Spinal cord (tissue), 9 donors: ENCODE measurements at regions not wholly inside any gene's neighbourhood (a gene's known extent, or its start where the extent isn't known, plus 50 kb on each side); places are given as distances from the start of the nearest gene placed in this dataset.
"Not testable (repeated sequence)": the region's sequence is repeated elsewhere in the genome, so short reads cannot be mapped to it uniquely, and the experiment has no call there.

Source experiments
- DNase-seq, 6 donors: peaks; one replicate each; pipeline versions ENCODE4 v3.0.0 to v3.0.0-alpha.2; 2013 to 2015; ENCODE audit warnings: low spot score in 6 of 6, low read depth in 4 of 6
- H3K27ac ChIP-seq: one replicate; pipeline ENCODE4 v1.5.1; 2013; ENCODE audit warnings: low read depth, low read length, control low read depth
- H3K27me3 ChIP-seq: one replicate; pipeline ENCODE4 v1.6.1; 2013; ENCODE audit warnings: low read length; ENCODE audit not compliant: control insufficient read depth, insufficient read depth
- H3K36me3 ChIP-seq: one replicate; pipeline ENCODE4 v1.6.1; 2013; ENCODE audit warnings: low read length; ENCODE audit not compliant: control insufficient read depth, insufficient read depth
- H3K4me1 ChIP-seq: one replicate; pipeline ENCODE4 v1.6.1; 2013; ENCODE audit warnings: low read length; ENCODE audit not compliant: control insufficient read depth, insufficient read depth
- H3K4me3 ChIP-seq: one replicate; pipeline ENCODE4 v1.5.1; 2013; ENCODE audit warnings: low read depth, low read length, control low read depth
- H3K9me3 ChIP-seq: one replicate; pipeline ENCODE4 v1.6.1; 2013; ENCODE audit warnings: low read length; ENCODE audit not compliant: control insufficient read depth, insufficient read depth
- WGBS: methylation state at CpG from one replicate; pipeline ENCODE4 v1.1.5; 2013; ENCODE audit warnings: missing lambda C conversion rate; ENCODE audit not compliant: insufficient coverage; 5-methylcytosine and 5-hydroxymethylcytosine counted together
- donor health status: healthy.

DNA sequence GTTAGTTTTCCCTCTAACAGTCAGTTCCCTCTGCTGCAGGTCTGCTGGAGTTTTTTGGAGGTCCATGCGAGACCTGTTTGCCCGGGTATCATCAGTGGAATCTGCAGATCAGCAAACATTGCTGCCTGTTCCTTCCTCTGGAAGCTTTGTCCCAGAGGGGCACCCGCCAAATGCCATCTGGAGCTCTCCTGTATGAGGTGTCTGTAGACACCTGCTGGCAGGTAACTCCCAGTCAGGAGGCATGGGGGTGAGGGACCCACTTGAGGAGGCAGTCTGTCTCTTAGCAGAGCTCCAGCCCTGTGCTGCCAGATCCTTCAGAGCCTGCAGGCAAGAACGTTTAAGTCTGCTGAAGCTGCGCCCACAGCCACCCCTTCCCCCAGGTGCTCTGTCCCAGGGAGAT lies 884.3 kb upstream of the GRIA3 start:
- WGBS = 86% methylated on average over 3 of the region's 5 CpGs
- not testable (repeated sequence) for H3K36me3 ChIP-seq, H3K27me3 ChIP-seq, H3K4me3 ChIP-seq, DNase-seq, H3K4me1 ChIP-seq, H3K27ac ChIP-seq, H3K9me3 ChIP-seq

DNA sequence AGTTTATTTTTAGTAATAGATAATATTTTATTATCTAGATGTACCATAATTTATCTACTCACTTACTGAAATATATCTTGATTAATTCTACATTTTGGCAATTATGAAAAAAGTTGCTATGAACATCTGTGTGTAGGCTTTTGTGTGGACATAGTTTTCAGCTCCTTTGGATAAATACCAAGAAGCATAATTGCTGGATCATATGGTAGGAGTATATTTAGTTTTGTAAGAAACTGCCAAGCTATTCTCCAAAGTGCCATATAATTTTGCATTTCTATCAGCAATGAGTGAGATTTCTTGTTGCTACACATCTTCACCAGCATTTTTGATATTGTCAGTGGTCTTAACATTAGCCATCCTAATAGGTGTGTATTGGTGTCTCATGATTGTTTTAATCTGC lies 882.6 kb upstream of the GRIA3 start:
- no peaks in the 10 kb centered on the region for H3K27me3 ChIP-seq

DNA sequence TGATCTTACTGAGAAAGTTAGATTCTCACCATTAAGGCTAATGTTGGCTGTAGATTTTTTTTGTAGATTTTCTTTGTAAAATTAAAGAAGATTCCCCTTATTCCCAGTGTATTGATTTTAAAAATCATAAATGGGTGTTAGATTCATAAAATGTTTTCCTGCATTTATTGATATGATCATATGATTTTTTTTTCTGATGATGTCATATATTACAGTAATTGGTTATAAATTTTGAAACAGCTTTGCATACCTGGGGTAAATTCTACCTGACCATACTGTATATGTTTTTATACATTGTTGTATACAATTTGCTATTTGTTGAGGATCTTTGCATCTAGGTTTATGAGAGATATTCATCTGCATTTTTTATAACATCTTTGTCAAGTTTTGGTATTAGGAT lies 880.3 kb upstream of the GRIA3 start:
- Histone ChIP-seq H3K9me3 (no peaks in the 10 kb centered on the region), H3K4me1 (no peaks in the 10 kb centered on the region), H3K27ac (no peak overlapping the region), H3K36me3 (no peaks in the 10 kb centered on the region), H3K4me3 (no peak overlapping the region), H3K27me3 (no peaks in the 10 kb centered on the region)
- no peak for DNase-seq

More for the DNA sequence above, 882.6 kb upstream of the GRIA3 start:
- peak in 1 of 6 donors; percentile 16 for DNase-seq
- H3K9me3 ChIP-seq = no peaks in the 10 kb centered on the region
- no peaks in the 10 kb centered on the region for H3K36me3 ChIP-seq
- no peak overlapping the region for H3K27ac ChIP-seq
- no peaks in the 10 kb centered on the region for H3K4me1 ChIP-seq
- no peak overlapping the region for H3K4me3 ChIP-seq

DNA sequence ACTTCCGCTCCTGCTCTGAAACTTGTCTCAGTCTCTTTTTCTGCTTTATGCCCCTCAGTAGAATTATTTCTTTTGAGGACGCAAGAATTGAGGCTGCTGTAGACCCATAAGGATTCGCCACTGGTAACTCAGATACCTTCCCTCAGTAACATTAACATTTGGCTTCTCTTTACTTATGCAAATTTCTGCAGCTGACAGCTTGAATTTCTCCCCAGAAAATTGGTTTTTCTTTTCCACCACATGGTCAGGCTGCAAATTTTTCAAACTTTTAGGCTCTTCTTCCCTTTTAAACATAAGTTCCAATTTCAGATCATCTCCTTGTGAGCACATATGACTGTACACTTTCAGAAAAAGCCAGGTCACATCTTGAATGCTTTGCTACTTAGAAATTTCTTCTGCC lies 839.3 kb upstream of the GRIA3 start:
- 65% methylated on average over 3 of the region's 3 CpGs for WGBS
- H3K27me3 ChIP-seq = no peaks in the 10 kb centered on the region
- no peaks in the 10 kb centered on the region for H3K4me1 ChIP-seq
- no peaks in the 10 kb centered on the region for H3K36me3 ChIP-seq
- no peak overlapping the region for H3K4me3 ChIP-seq
- no peaks in the 10 kb centered on the region for H3K9me3 ChIP-seq
- peak in 1 of 6 donors; percentile 53 for DNase-seq
- no peak overlapping the region for H3K27ac ChIP-seq

DNA sequence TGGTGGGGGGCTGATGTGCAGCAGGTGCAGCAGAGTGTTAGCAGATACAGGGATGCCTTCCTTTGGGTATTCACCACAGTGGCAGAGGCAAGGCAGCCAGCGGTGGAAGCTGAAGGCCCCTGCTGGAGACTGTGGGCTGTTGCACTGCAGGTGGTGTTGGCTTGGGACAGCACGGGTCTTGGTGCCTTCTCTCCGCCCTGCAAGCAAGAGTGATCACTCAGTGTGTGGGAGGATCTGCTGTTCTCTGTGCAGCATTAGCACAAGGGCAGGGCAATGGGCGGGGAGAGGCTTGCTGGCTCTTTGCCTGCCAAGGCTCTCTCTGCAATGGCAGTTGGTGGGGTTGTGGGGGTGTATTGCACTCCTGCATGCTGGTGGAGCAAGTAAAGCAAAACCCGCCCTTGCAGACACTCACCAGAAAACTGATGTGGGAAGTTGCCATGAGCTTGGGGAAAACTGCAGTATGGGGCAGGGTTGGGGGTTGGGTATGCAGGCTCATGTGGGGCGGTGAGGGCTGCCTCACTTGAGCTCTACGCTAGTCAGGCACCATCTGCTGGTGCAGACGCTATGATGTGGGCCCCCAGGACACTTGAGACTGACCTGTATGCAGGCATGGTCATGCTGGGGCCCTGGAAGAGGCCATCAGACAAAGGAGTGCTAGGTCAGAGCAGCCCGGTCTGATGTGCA lies 820.8 kb upstream of the GRIA3 start:
- Histone ChIP-seq H3K27me3 (no peaks in the 10 kb centered on the region), H3K9me3 (no peaks in the 10 kb centered on the region), H3K4me1 (no peaks in the 10 kb centered on the region), H3K27ac (no peak overlapping the region), H3K36me3 (no peaks in the 10 kb centered on the region), H3K4me3 (no peak overlapping the region)
- DNase-seq = no peak
- 48% methylated on average over 9 of the region's 9 CpGs for WGBS

DNA sequence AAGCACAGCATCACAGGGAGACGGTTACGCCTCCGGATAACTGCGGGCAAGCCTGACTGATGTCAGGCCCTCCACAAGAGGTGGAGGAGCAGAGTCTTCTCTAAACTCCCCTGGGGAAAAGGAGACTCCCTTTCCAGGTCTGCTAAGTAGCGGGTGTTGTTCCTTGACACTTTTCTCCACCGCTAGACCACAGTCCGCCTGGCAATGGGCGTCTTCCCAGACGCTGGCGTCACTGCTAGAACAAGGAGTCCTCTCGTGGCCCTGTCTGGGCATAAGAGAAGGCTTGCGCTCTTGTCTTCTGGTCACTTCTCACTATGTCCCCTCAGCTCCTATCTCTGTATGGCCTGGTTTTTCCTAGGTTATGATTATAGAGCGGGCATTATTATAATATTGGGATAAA lies 808.5 kb upstream of the GRIA3 start:
- WGBS = 86% methylated on average over 9 of the region's 13 CpGs
- DNase-seq = not testable (repeated sequence)

DNA sequence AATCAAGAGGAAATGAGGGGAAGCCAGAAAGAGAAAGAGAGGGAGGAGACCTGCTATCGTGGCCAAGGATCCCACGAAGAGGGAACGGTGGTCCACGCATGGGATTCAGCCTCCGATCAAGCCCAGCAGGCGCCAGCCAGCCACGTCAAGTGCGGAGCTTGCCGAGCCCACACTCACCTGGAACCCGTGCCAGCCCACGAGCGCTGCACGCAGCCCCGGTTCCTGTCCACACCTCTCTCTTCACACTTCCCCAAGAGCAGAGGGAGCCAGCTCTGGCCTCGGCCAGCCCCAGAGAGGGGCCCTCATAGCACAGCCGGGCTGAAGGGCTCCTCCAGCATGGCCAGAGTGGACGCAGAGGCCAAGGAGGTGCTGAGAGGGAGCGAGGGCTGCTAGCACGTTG lies 795.1 kb upstream of the GRIA3 start:
- H3K4me1 ChIP-seq = no peaks in the 10 kb centered on the region
- H3K27me3 ChIP-seq = no peaks in the 10 kb centered on the region
- H3K9me3 ChIP-seq = no peaks in the 10 kb centered on the region
- 81% methylated on average over 11 of the region's 19 CpGs for WGBS
- no peak overlapping the region for H3K4me3 ChIP-seq
- H3K27ac ChIP-seq = no peak overlapping the region
- H3K36me3 ChIP-seq = no peaks in the 10 kb centered on the region
- DNase-seq = no peak

More for the DNA sequence above, 808.5 kb upstream of the GRIA3 start:
- not testable (repeated sequence) for H3K9me3 ChIP-seq, H3K36me3 ChIP-seq, H3K4me1 ChIP-seq, H3K4me3 ChIP-seq, H3K27ac ChIP-seq, H3K27me3 ChIP-seq

DNA sequence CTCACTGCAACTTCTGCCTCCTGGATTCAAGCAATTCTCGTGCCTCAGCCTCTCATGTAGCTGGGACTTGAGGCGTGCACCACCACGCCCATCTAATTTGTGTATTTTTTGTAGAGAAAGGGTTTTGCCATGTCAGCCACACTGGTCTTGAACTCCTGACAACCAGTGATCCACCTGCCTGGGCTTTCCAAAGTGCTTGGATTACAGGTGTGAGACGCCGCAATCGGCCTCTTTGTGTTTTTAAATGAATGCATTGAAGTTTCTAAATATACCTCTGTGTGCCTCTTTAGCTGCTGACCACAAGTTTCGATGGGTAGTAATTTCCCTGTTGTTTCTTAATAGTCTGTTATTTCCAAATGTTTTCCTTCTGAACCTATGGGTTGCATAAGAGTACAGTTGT lies 765.3 kb upstream of the GRIA3 start:
- Histone ChIP-seq H3K27ac (no peak overlapping the region), H3K27me3 (no peaks in the 10 kb centered on the region), H3K36me3 (no peaks in the 10 kb centered on the region), H3K4me3 (no peak overlapping the region), H3K4me1 (no peaks in the 10 kb centered on the region), H3K9me3 (no peaks in the 10 kb centered on the region)
- DNase-seq = no peak
- 88% methylated on average over 3 of the region's 7 CpGs for WGBS

DNA sequence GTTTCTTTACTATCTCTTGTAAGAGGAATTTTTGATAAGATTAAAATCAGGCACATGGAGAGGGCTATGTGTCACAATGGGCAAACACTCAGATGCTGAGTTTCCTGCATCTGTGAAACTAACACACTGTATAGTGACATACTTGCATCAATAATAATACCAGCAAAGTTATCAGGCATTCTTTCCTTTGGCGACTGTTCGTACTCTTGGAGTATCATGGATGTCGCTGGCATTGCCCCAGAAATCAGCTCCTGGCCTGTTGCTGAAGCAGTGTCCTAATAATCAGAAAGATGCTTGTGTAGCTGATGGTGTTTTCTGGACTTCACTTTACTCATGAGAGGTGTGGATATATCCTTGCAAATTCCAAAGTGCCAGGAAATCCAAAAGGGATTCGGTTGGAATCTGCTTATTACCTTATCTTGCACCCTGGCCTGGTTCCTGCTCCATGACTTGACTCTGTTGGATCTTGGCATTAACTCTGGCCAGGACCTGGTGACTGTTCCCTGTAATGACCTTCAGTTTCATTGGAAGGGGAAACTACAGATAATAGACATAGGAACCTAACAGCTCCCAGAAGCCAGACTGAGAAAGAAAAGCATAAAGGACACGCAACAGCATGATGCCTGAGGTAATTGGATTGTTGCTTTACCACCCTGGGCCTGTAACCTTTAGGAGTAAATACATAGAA lies 762.5 kb upstream of the GRIA3 start:
- no peaks in the 10 kb centered on the region for H3K9me3 ChIP-seq
- no peaks in the 10 kb centered on the region for H3K4me1 ChIP-seq
- H3K4me3 ChIP-seq = no peak overlapping the region
- H3K27ac ChIP-seq = no peak overlapping the region
- no peaks in the 10 kb centered on the region for H3K27me3 ChIP-seq
- no CpG with 5 or more reads among the region's 5 CpGs for WGBS
- no peak for DNase-seq
- no peaks in the 10 kb centered on the region for H3K36me3 ChIP-seq

DNA sequence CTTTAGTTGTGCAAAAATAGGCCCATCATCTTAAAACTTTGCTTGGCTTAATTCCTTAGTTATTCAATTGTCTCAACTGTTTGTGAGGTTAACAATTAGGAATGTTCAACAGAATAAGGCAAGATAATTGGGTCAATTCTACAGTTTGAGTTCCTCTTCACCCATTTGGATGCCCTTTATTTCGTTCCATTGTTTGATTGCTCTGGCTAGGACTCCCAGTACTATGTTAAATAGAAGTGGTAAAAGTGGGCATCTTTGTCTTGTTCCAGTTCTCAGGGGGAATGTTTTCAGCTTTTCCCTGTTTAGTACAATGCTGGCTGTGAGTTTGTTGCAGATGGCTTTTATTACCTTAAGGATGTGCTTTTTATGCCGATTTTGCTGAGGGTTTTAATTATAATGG lies 761.5 kb upstream of the GRIA3 start:
- WGBS = 39% methylated on average over 2 of the region's 2 CpGs
- Histone ChIP-seq H3K9me3 (no peaks in the 10 kb centered on the region), H3K4me1 (no peaks in the 10 kb centered on the region), H3K36me3 (no peaks in the 10 kb centered on the region), H3K4me3 (no peak overlapping the region), H3K27me3 (no peaks in the 10 kb centered on the region), H3K27ac (no peak overlapping the region)
- DNase-seq = peak in 1 of 6 donors; percentile 34
